GM21390 (cell line): ENCODE measurements at regions not wholly inside any gene's neighbourhood (a gene's known extent, or its start where the extent isn't known, plus 50 kb on each side); places are given as distances from the start of the nearest gene placed in this dataset.

Experiments
- ATAC-seq: cut with Tn5 transposase; IDR thresholded peaks from one replicate; pipeline ENCODE4 v1.9.1; 2021; ENCODE audit not compliant: unreplicated experiment

- no peak for ATAC-seq
Measured at GRCh38 chr4:122516376-122516775, 59.9 kb upstream of the IL2 start.

GRCh38 chr4:122514671-122515070, 58.1 kb upstream of the IL2 start:
- no peak for ATAC-seq

- no peak for ATAC-seq
Measured at GRCh38 chr4:122512430-122512829, 55.9 kb upstream of the IL2 start.

GRCh38 chr4:122508083-122508482, 51.6 kb upstream of the IL2 start:
- ATAC-seq, result peak; percentile 77
